Activated naive CD4-positive, alpha-beta T cell treated with Interleukin-2 at 50 U/mL for 16 hours (primary cell): ENCODE measurements at regions not wholly inside any gene's neighbourhood (a gene's known extent, or its start where the extent isn't known, plus 50 kb on each side); places are given as distances from the start of the nearest gene placed in this dataset.
"Not testable (repeated sequence)": the region's sequence is repeated elsewhere in the genome, so short reads cannot be mapped to it uniquely, and the experiment has no call there.

ENCODE experiments used
- DNase-seq: peaks from one replicate; pipeline ENCODE4 v3.0.0-alpha.2; 2020

DNA sequence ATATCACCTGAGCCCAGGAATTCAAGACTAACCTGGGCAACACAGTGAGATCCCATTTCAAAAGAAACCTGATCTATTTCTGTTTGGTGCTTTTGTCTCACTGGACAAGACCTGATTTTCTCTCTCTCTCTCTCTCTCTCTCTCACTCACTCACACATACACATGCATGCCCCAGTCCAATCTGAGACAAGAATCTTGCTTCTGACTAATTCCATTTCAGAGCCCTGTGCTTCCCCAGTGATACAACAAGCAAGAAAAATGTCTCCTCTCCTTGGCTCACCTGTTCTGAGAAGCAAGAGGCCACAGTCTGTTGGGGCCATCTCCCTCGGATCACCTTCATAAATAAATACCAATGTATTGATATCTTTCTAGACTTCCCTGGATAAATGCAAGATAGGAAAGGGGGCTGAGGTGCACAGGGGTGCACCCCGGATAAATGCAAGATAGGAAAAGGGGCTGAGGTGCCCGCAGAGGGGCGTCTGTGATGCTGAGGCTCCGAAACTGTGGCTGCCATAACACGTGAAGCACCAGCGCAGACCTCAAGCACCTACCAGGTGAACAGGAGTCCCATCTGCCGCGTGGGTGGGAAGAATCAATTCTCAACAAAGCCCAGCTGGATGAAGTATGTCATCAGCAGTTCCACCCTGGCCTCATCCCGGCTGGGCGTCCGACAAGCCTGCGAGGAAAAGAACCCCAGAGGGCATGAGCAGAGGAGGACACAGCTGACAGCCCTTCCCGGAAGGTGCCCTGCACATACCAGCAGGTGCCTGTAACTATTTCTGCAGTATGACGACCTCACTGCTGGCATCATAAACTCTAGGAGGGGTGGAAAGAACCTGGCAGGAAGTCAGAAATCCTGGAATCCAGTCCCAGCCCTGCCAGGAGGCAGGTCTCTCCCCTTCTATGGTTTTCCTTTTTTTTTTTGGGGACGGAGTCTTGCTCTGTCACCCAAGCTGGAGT lies 280.0 kb downstream of the GOLGA6L6 start:
- DNase-seq, result not testable (repeated sequence)

- DNase-seq, result not testable (repeated sequence)
Measured at GRCh38 chr15:20260650-20261049, 280.9 kb downstream of the GOLGA6L6 start.

DNA sequence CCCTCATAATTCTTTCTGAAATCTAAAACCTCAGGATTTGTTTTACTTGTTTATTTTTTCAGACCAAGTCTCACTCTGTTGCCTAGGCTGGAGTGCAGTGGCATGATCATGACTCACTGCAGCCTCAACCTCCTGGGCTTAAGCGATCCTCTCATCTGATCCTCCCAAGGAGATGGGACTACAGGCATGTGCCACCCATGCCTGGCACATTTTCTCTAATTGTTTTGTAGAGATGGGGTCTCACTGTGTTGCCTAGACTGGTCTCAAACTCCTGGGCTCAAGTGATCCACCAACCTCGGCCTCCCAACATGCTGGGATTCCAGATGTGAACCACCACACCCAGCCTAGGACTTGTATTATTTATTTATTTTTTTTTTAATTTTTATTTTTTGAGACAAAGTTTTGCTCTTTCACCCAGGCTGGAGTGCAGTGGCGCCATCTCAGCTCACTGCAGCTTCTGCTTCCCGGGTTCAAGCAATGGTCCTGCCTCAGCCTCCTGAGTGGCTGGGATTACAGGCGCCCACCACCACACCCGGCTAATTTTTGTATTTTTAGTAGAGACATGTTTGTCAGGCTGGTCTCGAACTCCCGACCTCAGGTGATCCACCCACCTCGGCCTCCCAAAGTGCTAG lies 281.9 kb downstream of the GOLGA6L6 start:
- DNase-seq, result not testable (repeated sequence)

DNA sequence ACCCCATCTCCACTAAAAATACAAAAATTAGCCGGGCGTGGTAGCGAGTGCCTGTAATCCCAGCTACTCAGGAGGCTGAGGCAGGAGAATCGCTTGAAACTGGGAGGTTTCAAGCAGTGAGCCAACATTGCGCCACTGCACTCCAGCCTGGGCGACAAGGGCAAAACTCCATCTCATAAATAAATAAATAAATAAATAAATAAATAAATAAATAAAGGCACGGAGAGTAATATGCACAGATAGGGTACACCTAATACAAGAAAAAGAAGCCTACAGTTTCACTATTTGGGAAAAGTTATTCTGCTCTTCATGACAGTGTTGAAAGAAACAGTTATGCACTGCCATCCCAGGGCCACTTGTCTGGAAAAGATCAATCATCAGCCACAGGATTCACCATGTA lies 285.2 kb downstream of the GOLGA6L6 start:
- not testable (repeated sequence) for DNase-seq

GRCh38 chr15:20255641-20256040 lies 286.0 kb downstream of the GOLGA6L6 start:
- DNase-seq, result not testable (repeated sequence)

- not testable (repeated sequence) for DNase-seq
Measured at GRCh38 chr15:20253047-20253615, 288.5 kb downstream of the GOLGA6L6 start.

- DNase-seq, result not testable (repeated sequence)
Measured at GRCh38 chr15:20252040-20252439, 289.6 kb downstream of the GOLGA6L6 start.

GRCh38 chr15:20251214-20252005 lies 290.2 kb downstream of the GOLGA6L6 start:
- not testable (repeated sequence) for DNase-seq

DNA sequence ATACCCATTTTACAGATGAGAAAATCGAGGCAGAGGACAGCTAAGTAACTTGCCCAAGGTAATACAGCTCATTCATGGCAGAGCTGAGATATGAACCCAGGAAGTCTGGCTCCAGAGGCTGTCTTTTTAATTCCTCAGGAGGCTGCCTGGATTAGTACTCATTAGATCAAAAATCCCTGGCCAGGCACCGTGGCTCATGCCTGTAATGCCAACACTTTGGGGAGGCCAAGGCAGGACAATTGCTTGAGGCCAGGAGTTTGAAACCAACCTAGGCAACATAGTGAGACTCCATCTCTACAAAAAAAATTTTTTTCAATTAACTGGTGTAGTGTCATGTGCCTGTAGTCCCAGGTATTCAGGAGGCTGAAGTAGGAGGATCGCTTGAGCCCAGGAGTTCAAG lies 291.4 kb downstream of the GOLGA6L6 start:
- DNase-seq, result not testable (repeated sequence)

- not testable (repeated sequence) for DNase-seq
Measured at GRCh38 chr15:20249677-20249970, 292.0 kb downstream of the GOLGA6L6 start.

DNA sequence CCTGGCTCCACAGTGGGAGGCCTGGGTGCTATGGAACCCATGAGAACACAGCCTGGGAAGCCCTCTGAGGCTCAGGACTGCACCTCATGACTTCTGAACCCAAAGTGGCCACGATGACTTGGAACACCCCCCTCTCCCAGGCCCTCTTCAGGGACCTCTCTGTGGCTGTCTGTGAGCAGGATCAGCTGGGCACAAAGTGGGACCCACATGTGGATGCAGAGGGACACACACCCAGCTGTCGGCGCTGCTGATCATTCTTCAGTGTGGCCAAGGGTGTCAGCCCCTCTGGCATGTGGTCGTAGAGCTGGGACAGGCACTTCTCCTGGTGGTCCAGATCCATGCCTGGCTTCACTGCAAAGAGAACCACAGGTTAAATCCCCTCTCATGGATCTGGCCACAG lies 293.2 kb downstream of the GOLGA6L6 start:
- not testable (repeated sequence) for DNase-seq

DNA sequence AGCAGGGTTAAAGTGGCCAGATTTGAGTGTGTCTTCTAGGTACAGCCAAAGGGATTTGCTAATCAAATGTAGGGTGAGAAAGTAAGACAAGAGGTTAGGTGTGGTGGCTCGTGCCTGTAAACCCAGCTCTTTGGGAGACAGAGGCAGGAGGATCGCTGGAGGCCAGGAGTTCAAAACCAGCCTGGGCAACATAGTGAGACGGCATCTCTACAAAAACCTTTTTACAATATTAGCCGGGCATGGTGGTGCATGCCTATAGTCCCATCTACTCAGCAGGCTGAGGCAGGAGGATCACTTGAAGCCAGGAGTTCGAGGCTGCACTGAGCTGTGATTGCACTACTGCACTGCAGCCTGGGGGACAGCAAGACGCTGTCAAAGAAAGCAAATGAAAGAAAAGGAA lies 294.5 kb downstream of the GOLGA6L6 start:
- DNase-seq, result not testable (repeated sequence)

DNA sequence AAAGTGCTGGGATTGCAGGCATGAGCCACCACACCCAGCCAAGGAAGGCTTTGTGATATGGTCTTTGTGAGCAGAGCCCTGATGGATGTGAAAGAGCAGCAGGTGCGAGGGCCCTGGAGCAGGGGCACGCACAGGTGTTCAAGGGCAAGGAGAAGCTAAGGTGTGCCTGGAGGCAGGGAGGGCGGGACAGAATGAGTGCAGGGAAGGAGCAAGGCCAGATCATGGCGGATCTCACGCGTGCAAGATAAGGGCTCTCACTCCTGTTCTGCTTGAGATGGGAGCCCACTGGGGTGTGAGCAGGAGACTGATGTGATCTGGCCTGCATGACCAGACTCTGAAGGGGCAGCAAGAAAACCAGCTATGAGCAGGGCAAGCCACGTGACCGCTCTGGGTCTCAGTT lies 295.0 kb downstream of the GOLGA6L6 start:
- not testable (repeated sequence) for DNase-seq

- DNase-seq, result not testable (repeated sequence)
Measured at GRCh38 chr15:20245856-20246255, 295.7 kb downstream of the GOLGA6L6 start.

DNA sequence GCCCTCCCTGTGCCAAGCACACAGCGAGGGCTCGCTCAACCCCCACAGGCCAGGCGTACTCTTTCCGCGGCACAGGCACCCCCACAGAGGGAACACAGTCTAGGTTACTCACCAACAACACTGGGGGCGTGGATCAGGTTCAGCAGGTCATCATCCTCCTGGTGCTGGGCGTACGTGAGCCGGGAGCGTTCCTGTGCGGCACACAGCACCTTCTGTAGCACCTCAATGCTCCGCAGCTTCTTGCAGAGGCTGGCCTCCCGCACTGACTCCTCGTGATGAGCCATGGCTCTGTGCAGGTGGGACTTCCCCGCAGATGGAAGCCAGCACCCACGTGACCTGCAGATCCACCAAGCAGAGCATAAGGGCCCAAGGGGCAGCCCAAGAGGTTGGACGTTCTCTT lies 296.8 kb downstream of the GOLGA6L6 start:
- not testable (repeated sequence) for DNase-seq

- DNase-seq, result not testable (repeated sequence)
Measured at GRCh38 chr15:20243486-20244240, 297.9 kb downstream of the GOLGA6L6 start.

DNA sequence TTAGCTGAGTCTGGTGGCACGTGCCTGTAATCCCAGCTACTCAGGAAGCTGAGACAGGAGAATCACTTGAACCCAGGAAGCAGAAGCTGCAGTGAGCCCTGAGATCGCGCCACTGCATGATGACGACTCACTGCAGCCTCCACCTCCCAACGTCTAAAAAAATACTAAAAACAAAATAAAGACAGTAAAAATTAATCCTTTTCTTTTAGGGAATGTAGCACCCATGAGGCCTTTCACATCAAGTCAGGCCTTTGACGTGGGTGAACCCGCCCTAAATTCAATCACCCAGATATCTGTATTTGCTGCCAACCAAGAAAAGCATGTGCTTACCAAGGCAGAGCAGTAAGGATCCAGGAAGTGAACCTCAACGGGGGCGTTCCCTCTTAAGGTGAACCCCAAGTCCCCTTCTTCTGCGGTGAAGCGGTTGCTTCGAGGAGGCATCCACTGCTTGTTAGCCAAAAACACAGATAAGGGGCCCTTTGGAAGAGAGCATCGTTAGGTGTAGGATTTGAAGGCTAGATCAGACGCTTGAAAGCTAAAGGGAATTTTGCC lies 301.2 kb downstream of the GOLGA6L6 start:
- not testable (repeated sequence) for DNase-seq

DNA sequence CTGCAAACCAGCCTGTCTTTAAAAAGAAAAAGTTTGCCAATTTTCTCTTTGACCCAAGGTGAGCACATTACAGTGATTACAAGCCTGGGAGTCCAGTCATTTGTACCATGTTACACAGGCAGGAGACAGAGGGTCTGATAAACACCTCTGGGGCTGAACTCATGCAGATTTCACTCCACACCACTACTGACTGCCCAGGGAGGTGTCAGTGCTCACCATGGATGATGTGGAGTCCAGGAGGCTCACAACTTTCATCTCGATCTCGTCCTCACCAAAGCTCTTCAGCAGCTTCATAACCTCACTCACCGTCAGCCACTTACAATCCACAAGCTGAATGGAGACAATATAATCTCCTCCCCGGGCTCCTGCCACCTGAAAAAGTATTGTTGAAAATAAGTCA lies 302.4 kb downstream of the GOLGA6L6 start:
- DNase-seq, result not testable (repeated sequence)

DNA sequence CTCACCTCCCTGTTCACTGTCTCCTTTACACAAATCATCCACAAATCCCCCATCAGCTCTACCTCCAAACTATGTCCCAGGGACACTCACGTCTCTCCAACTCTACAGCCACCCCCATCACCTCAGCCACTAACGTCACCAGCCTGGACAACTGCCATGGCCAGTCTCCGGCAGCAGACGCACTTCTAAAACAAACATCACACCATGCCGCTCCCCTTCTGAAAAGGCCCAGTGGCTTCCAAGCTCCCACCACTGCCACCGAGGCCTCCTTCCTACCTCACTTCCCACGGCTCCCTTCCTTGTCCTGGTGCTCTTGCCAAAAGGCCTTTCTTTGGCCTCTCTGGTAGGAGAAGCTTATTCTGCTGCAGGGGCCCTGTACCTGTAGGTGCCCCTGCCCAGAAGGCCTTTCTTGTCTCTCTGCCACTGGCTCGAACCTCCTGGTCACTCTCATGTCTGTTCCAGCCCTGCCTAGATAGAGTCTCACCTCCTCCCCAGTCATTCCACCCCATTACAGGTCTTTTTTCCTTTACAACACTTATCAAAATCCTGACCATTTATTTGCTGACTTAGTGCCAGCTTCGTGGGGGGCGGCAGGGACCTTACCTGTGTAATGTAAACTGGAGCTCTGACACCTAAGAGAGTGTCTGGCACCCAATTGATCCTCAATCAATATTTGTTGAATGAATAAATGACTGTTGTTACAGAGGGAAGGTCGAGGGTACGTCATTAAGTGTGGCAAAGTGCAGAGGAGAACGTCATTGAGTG lies 304.2 kb downstream of the GOLGA6L6 start:
- not testable (repeated sequence) for DNase-seq

GRCh38 chr15:20235728-20236127 lies 305.9 kb downstream of the GOLGA6L6 start:
- not testable (repeated sequence) for DNase-seq

DNA sequence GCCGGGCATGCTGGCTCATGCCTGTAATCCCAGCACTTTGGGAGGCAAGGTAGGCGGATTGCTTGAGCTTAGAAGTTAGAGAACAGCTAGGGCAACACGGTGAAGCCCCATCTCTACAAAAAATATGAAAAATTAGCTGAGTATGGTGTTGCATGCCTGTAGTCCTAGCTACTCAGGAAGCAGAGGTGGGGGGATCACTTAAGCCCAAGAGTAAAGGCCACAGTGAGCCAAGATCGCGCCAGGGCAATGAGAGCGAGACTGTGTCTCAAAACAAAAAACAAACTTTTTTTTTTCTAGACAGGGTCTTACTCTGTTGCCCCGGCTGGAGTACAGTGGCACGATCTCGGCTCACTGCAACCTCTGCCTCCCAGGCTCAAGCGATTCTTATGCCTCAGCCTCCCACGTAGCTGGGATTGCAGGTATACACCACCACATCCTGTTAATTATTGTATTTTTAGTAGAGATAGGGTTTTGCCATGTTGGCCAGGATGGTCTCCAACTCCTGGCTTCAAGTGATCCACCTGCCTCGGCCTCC lies 307.5 kb downstream of the GOLGA6L6 start:
- DNase-seq, result not testable (repeated sequence)
